ENCODE measurements at regions not wholly inside any gene's neighbourhood (a gene's known extent, or its start where the extent isn't known, plus 50 kb on each side); places are given as distances from the start of the nearest gene placed in this dataset.

GRCh38 chr19:31502536-31503170 is 153.4 kb upstream of the TSHZ3 start:
- TF ChIP-seq CTCF (IDR thresholded peaks at IDR 0.05) = no peak
- no peak for TF ChIP-seq POLR2A (IDR thresholded peaks at IDR 0.05)
